ENCODE measurements at regions not wholly inside any gene's neighbourhood (a gene's known extent, or its start where the extent isn't known, plus 50 kb on each side); places are given as distances from the start of the nearest gene placed in this dataset.

DNA sequence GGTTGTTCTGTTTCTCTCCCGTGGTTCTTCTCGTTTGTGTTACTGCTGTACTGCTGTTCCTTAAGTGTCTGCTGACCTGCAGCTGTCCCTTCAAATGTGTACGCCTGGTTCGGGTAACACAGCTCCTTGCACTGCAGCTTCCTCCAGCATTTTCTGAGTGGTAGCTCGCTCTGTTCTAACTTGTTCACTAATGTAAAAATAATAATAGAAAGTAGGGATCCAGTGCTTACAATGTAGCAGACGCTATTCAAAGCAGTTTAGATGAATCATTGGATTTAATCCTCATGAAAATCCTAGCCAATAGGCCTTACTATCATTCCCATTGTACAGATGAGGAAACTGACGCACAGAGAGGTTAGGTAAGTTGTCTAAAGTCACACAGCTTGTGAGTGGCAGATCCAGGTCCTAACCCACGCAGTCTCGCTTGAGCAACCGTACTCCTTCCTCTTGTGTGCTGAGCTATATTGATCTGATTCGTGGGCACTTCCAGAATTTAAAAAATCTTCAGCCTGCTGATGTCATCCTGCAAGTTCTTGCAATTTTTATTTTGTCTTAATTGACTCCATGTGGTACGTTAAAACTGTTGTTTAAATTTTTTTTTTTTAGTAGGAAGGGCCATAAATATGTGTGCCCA is 448.2 kb upstream of the FAT1 start:
- TF ChIP-seq, protein P1, sequence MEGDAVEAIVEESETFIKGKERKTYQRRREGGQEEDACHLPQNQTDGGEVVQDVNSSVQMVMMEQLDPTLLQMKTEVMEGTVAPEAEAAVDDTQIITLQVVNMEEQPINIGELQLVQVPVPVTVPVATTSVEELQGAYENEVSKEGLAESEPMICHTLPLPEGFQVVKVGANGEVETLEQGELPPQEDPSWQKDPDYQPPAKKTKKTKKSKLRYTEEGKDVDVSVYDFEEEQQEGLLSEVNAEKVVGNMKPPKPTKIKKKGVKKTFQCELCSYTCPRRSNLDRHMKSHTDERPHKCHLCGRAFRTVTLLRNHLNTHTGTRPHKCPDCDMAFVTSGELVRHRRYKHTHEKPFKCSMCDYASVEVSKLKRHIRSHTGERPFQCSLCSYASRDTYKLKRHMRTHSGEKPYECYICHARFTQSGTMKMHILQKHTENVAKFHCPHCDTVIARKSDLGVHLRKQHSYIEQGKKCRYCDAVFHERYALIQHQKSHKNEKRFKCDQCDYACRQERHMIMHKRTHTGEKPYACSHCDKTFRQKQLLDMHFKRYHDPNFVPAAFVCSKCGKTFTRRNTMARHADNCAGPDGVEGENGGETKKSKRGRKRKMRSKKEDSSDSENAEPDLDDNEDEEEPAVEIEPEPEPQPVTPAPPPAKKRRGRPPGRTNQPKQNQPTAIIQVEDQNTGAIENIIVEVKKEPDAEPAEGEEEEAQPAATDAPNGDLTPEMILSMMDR (IDR thresholded peaks at IDR 0.05), result no peak
- no peak overlapping the region for H3K27ac Mint-ChIP-seq
- DNase-seq, result no peak
- H3K27me3 Mint-ChIP-seq, result no peaks in the 10 kb centered on the region
- ChIA-PET CTCF (no interaction called here), POLR2A (no interaction called here)
- H3K4me1 Mint-ChIP-seq, result no peaks in the 10 kb centered on the region
- H3K36me3 Mint-ChIP-seq (ENCODE audit: low read depth), result no peaks in the 10 kb centered on the region
- ATAC-seq (ENCODE audit: low read depth), result no peak
- peaks cover 2% of the 10 kb centered on the region for H3K9me3 Mint-ChIP-seq
- intact Hi-C loops (cut with micrococcal nuclease), result no loop called here
- H3K4me3 Mint-ChIP-seq, result no peak overlapping the region

DNA sequence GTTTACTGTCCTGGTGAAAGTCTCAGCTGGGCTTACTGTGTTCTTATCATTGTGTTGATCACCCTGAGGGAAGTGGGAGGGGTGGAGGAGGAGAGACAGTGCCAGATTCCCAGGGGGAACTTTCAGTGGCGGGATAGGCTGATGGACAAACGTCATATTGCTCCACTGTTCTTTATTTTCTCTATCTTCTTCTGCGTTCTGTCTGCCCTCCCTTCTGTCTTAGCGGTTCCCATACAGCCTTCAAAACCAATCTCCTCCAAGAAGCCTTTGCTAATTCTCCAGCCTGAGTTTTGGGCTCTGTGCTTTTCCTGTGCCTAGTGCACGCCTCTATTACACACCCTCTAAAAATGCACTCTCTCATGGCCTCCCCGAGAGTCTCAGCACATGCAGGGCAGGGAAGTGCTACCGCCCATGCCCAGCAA is 448.7 kb upstream of the FAT1 start:
- ChIA-PET CTCF (no interaction called here), POLR2A (no interaction called here)
- Mint-ChIP-seq H3K36me3 (ENCODE audit: low read depth) (no peaks in the 10 kb centered on the region), H3K4me3 (no peak overlapping the region), H3K4me1 (no peaks in the 10 kb centered on the region), H3K27me3 (no peaks in the 10 kb centered on the region), H3K9me3 (peaks cover 2% of the 10 kb centered on the region), H3K27ac (no peak overlapping the region)
- no peak for DNase-seq
- TF ChIP-seq, protein P1 (IDR thresholded peaks at IDR 0.05), result no peak
- intact Hi-C loops (cut with micrococcal nuclease), result no loop called here
- ATAC-seq (ENCODE audit: low read depth), result no peak

DNA sequence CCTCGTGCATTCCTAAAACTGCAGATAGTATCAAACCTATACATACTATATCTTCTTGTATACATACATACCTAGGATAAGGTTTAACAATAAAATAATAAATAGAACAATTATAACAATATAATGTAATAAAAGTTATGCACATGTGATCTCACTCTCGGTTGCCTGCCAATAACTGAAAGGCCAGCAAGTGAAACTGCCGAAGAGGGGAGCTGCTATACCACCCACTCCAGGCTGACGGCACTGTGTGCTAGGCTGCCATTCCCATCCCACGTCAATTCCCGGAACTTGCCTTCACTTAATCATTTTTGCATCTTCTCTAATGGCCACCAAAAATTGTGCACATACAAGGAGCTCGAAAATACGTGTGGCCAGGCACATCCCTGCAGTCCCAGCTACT is 451.1 kb upstream of the FAT1 start:
- no peaks in the 10 kb centered on the region for H3K27me3 Mint-ChIP-seq
- no peaks in the 10 kb centered on the region for H3K36me3 Mint-ChIP-seq (ENCODE audit: low read depth)
- peaks cover 2% of the 10 kb centered on the region for H3K9me3 Mint-ChIP-seq
- ChIA-PET POLR2A (no interaction called here), CTCF (no interaction called here)
- H3K4me1 Mint-ChIP-seq, result no peaks in the 10 kb centered on the region
- DNase-seq (no peak), ATAC-seq (ENCODE audit: low read depth) (no peak)
- intact Hi-C loops (cut with micrococcal nuclease), result no loop called here
- H3K4me3 Mint-ChIP-seq, result no peak overlapping the region
- H3K27ac Mint-ChIP-seq, result no peak overlapping the region
- TF ChIP-seq, protein P1 (IDR thresholded peaks at IDR 0.05), result no peak

DNA sequence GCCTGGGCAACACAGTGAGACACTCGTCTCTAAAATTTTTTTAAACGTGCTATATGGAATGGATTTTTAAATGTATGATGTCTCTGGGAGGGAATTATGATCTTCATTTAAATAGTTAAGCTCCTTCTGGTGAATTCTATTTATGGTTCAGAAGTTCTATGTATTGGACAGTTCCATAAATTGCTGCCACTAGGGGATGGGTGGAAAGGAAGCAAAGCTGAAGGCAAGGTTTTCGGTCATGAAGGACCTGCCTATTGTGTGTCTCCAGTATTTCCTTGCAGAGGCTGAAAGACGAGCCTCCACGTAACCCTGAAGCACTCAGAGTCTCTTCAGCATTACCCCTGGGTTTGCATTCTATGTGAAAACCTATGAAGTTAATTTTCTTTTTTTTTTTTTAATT is 451.5 kb upstream of the FAT1 start:
- ATAC-seq (ENCODE audit: low read depth) (no peak), DNase-seq (no peak)
- Mint-ChIP-seq H3K36me3 (ENCODE audit: low read depth) (no peaks in the 10 kb centered on the region), H3K27ac (no peak overlapping the region), H3K9me3 (peaks cover 2% of the 10 kb centered on the region), H3K4me3 (no peak overlapping the region), H3K4me1 (no peaks in the 10 kb centered on the region), H3K27me3 (no peaks in the 10 kb centered on the region)
- POLR2A ChIA-PET, result no interaction called here
- intact Hi-C loops (cut with micrococcal nuclease), result no loop called here
- TF ChIP-seq, protein P1 (IDR thresholded peaks at IDR 0.05), result no peak
- CTCF ChIA-PET, result no interaction called here

DNA sequence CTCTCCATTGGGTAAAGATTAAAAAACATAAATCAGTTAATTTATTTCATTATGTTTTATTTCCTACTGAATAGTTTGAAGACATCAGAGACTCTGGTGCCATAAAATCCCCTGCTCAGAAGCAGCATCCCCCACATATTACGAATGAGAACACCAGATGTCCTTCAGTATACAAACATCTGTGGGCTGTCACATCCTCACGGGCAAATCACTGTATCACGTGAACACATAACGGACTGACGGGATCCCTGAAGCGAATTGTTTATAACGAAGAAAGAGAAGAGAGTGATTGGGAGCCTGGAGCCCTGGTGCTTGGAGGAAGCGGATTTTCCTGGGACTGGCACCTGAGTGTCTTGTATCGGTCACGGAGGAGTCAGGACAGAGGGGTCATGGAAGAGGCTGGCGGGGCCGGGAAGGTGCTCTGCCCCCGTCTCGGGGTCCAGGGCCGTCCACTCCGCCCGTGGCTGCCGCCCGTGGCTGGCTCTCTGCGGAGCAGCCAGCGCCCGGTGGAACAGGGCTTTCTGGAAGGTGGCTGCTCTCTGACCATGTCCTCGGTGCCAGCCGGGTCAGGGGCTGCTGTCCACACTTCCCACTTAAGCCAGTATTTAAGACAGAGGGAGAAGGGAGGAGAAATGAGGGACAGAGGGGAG is 452.7 kb upstream of the FAT1 start:
- Mint-ChIP-seq H3K36me3 (ENCODE audit: low read depth) (no peaks in the 10 kb centered on the region), H3K4me1 (no peaks in the 10 kb centered on the region), H3K9me3 (peaks cover 4% of the 10 kb centered on the region), H3K27ac (no peak overlapping the region), H3K4me3 (no peak overlapping the region), H3K27me3 (no peaks in the 10 kb centered on the region)
- ATAC-seq (ENCODE audit: low read depth), result no peak
- CTCF ChIA-PET, result no interaction called here
- intact Hi-C loops (cut with micrococcal nuclease), result no loop called here
- POLR2A ChIA-PET, result no interaction called here
- TF ChIP-seq, protein P1 (IDR thresholded peaks at IDR 0.05), result no peak
- DNase-seq, result no peak
